DND-41 (cell line): ENCODE measurements at regions not wholly inside any gene's neighbourhood (a gene's known extent, or its start where the extent isn't known, plus 50 kb on each side); places are given as distances from the start of the nearest gene placed in this dataset.
"Not testable (repeated sequence)": the region's sequence is repeated elsewhere in the genome, so short reads cannot be mapped to it uniquely, and the experiment has no call there.

Experiments used
- ATAC-seq: fragments of 200-7000 bp; cut with Tn5 transposase; 3 replicates; pipeline ENCODE4 v1.9.1; 2021; ENCODE audit warnings: low read depth; ENCODE audit not compliant: insufficient read depth
- DNase-seq: peaks from one replicate; pipeline ENCODE4 v3.0.0-alpha.2; 2020
- H2AFZ ChIP-seq: 2 replicates; pipeline ENCODE4 v1.6.0; 2012; ENCODE audit warnings: low read depth, low read length
- H3K27ac ChIP-seq: 2 replicates; pipeline ENCODE4 v1.5.1; 2012; ENCODE audit warnings: low read length, inconsistent platforms
- H3K27me3 ChIP-seq: fragments of 200-600 bp; sonication (generic); 2 replicates; pipeline ENCODE4 v1.6.0; 2012; ENCODE audit warnings: low read length, mild to moderate bottlenecking, inconsistent platforms; ENCODE audit not compliant: insufficient read depth, poor library complexity
- H3K36me3 ChIP-seq: 2 replicates; pipeline ENCODE4 v1.5.1; 2012; ENCODE audit warnings: low read length, inconsistent platforms; ENCODE audit not compliant: insufficient read depth
- H3K4me1 ChIP-seq: 2 replicates; pipeline ENCODE4 v1.5.1; 2012; ENCODE audit warnings: mild to moderate bottlenecking, low read length; ENCODE audit not compliant: insufficient read depth
- H3K4me2 ChIP-seq: 2 replicates; pipeline ENCODE4 v1.6.0; 2012; ENCODE audit warnings: mild to moderate bottlenecking, moderate library complexity, low read length, inconsistent platforms; ENCODE audit not compliant: insufficient read depth
- H3K4me3 ChIP-seq, 2 experiments: fragments of 200-600 bp in 1 of 2; shearing (Covaris generic) in 1 of 2; 2 replicates each; pipeline ENCODE4 v1.5.1; 2012 to 2016; ENCODE audit warnings: inconsistent platforms in 2 of 2, low read length in 2 of 2, mild to moderate bottlenecking in 2 of 2, low read depth in 1 of 2, moderate library complexity in 1 of 2
- H3K79me2 ChIP-seq: 2 replicates; pipeline ENCODE4 v1.6.0; 2012; ENCODE audit warnings: low read length, inconsistent platforms; ENCODE audit not compliant: insufficient read depth
- H3K9ac ChIP-seq: 2 replicates; pipeline ENCODE4 v1.6.0; 2012; ENCODE audit warnings: low read depth, mild to moderate bottlenecking, inconsistent platforms, low read length, moderate library complexity
- H3K9me3 ChIP-seq: 2 replicates; pipeline ENCODE4 v1.5.1; 2012; ENCODE audit warnings: low read length, moderate library complexity, mild to moderate bottlenecking, inconsistent platforms; ENCODE audit not compliant: insufficient read depth, severe bottlenecking
- H4K20me1 ChIP-seq: 2 replicates; pipeline ENCODE4 v1.6.0; 2012; ENCODE audit warnings: low read length; ENCODE audit not compliant: insufficient read depth
- CTCF ChIP-seq: IDR thresholded peaks from 2 replicates; pipeline ENCODE4 v1.5.1; 2012; ENCODE audit warnings: borderline replicate concordance, low read length, moderate library complexity, mild to moderate bottlenecking; ENCODE audit not compliant: poor library complexity, severe bottlenecking; ENCODE audit errors: extremely low read depth
- EZH2 ChIP-seq: IDR thresholded peaks from 3 replicates; pipeline ENCODE4 v1.6.1; 2012; ENCODE audit warnings: borderline replicate concordance, low read depth, mild to moderate bottlenecking, moderate library complexity, low read length, inconsistent platforms; ENCODE audit not compliant: severe bottlenecking

GRCh38 chr6:94727710-94728109, 849.6 kb upstream of the MANEA start:
- Histone ChIP-seq H3K4me1 (no peaks in the 10 kb centered on the region), H3K9me3 (peaks cover 7% of the 10 kb centered on the region), H2AFZ (no peak overlapping the region), H3K79me2 (no peaks in the 10 kb centered on the region), H3K36me3 (no peaks in the 10 kb centered on the region), H3K9ac (no peak overlapping the region), H3K4me2 (no peak overlapping the region), H3K27me3 (no peaks in the 10 kb centered on the region), H4K20me1 (no peaks in the 10 kb centered on the region), H3K4me3 (no peak overlapping the region), H3K27ac (no peak overlapping the region)
- DNase-seq (no peak), ATAC-seq (no peak)
- TF ChIP-seq EZH2 (no peak), CTCF (no peak)

DNA sequence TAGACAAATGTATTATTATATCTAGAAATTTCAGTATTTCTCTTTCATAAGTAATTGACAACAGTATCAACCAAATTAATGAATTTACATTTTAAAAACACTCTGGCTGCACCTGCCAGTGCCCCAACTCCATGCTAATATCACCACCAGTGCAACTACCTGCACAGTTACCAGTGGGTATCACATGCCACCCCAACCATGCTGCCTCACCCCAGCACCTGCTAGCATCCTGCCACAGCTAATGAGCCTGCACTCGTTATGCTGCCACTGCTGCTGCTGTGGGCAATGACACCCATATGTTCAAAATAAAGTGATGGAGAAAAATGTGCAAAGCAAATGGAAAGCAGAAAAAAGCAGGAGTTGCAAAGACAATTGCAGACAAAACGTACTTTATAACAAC, 855.9 kb upstream of the MANEA start:
- Histone ChIP-seq H2AFZ (no peak overlapping the region), H3K4me2 (no peak overlapping the region), H3K4me1 (no peaks in the 10 kb centered on the region), H3K79me2 (no peaks in the 10 kb centered on the region), H3K9ac (no peak overlapping the region), H3K4me3 (no peak overlapping the region), H3K27ac (no peak overlapping the region), H3K36me3 (no peaks in the 10 kb centered on the region), H3K27me3 (no peaks in the 10 kb centered on the region), H3K9me3 (no peaks in the 10 kb centered on the region), H4K20me1 (no peaks in the 10 kb centered on the region)
- ATAC-seq (no peak), DNase-seq (no peak)
- TF ChIP-seq CTCF, result no peak
- no peak for TF ChIP-seq EZH2

DNA sequence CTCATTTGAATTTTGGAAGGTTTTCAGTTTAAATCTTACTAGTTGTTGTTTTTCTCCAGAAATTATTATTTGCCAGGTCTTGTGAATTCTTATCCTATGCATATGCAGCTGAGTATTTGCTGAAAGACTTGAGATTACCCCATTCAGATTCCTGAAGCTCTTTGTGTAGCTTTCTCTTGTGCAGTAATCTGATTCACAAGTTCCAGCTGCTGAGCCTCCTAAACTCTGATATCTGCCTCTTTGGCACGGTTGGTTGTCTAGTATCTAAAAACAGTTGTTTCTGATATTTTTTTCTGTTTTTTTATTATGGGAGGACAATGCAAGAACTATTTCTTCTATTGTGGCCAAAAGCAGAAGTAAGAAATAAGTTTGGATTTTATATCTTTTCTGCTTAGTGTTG, 863.9 kb upstream of the MANEA start:
- no peak overlapping the region for H3K9ac ChIP-seq
- no peak overlapping the region for H3K27ac ChIP-seq
- H3K4me2 ChIP-seq, result no peak overlapping the region
- no peaks in the 10 kb centered on the region for H3K27me3 ChIP-seq
- TF ChIP-seq CTCF (no peak), EZH2 (no peak)
- DNase-seq (no peak), ATAC-seq (no peak)
- no peaks in the 10 kb centered on the region for H3K9me3 ChIP-seq
- no peak overlapping the region for H2AFZ ChIP-seq
- no peaks in the 10 kb centered on the region for H3K36me3 ChIP-seq
- H3K4me3 ChIP-seq, result no peak overlapping the region
- H3K79me2 ChIP-seq, result no peaks in the 10 kb centered on the region
- H4K20me1 ChIP-seq, result no peaks in the 10 kb centered on the region
- H3K4me1 ChIP-seq, result no peaks in the 10 kb centered on the region

GRCh38 chr6:94698773-94699172, 878.6 kb upstream of the MANEA start:
- Histone ChIP-seq H4K20me1 (no peaks in the 10 kb centered on the region), H3K4me3 (no peak overlapping the region), H3K36me3 (no peaks in the 10 kb centered on the region), H3K27me3 (no peaks in the 10 kb centered on the region), H3K79me2 (no peaks in the 10 kb centered on the region), H3K27ac (no peak overlapping the region), H3K4me1 (no peaks in the 10 kb centered on the region), H2AFZ (no peak overlapping the region), H3K9ac (no peak overlapping the region), H3K9me3 (no peaks in the 10 kb centered on the region), H3K4me2 (no peak overlapping the region)
- DNase-seq (no peak), ATAC-seq (no peak)
- no peak for TF ChIP-seq CTCF
- TF ChIP-seq EZH2, result no peak

GRCh38 chr6:94687255-94687654, 890.1 kb upstream of the MANEA start:
- not testable (repeated sequence) for H3K9ac ChIP-seq, H3K4me2 ChIP-seq, H3K27ac ChIP-seq, H3K27me3 ChIP-seq, H3K36me3 ChIP-seq, DNase-seq, ATAC-seq, H3K4me3 ChIP-seq, H2AFZ ChIP-seq, H4K20me1 ChIP-seq, H3K4me1 ChIP-seq, H3K79me2 ChIP-seq, H3K9me3 ChIP-seq
